ENCODE measurements at regions not wholly inside any gene's neighbourhood (a gene's known extent, or its start where the extent isn't known, plus 50 kb on each side); places are given as distances from the start of the nearest gene placed in this dataset.

DNA sequence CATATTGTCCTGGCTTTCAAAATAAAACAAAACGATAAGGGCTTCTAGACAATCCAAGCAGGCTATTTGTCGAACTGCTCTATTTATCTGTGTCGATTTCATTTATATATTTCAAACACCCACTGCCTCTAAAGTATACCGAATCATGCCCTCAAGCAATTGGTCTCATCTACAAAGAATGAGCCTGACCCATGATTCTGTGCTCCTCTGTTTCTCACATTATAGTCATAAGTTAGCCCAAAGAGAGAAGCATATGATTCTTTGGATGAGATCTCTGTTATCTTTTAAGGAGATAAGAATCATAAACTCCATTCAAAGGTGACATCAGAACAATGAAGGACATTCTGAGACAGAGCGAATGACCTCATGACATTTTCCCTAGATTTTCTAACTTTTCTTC is 191.1 kb downstream of the MAP2K6 start:
- intact Hi-C loops (cut with micrococcal nuclease): loop anchor here (10.0 kb wide), 2 partner anchors 129 to 949 kb away; no protein-coding TSS in a partner anchor

DNA sequence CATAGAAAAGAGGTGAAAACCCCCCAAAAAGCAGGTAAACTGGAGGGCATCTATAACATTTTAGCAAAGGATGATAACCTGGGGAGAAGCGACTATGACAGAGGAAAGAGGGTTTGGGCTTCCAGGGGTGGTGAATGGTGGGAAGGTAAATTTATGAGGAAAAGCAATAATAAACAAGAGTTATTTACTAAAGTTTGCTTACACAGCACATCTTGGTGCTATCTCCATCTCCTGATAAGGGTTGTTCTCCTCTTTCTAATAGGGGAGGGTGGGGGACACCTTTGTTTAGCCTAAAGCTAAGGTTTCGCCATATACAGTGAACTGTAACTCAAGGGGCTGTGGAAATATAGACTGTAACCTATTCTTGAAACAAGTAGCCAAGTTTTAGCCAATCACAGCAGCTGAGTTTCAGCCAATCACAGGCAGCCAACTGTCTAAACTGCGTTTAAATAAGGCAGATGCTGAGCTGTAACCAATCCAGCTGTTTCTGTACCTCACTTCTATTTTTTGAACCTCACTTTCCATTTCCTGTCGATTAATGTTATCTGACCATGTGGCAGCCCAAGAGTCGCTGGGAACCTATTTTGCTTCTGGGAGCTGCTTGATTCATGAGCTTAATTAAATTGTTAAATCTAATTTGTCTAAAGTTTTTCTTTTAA is 191.8 kb downstream of the MAP2K6 start:
- intact Hi-C loops (cut with micrococcal nuclease): loop anchor here (10.0 kb wide), 2 partner anchors 129 to 949 kb away; no protein-coding TSS in a partner anchor

GRCh38 chr17:69607162-69607834 is 192.8 kb downstream of the MAP2K6 start:
- intact Hi-C loops (cut with micrococcal nuclease): loop anchor here (1.0 to 10.0 kb wide), 5 partner anchors 38 to 948 kb away; partner anchors contain the start of gene KCNJ2

DNA sequence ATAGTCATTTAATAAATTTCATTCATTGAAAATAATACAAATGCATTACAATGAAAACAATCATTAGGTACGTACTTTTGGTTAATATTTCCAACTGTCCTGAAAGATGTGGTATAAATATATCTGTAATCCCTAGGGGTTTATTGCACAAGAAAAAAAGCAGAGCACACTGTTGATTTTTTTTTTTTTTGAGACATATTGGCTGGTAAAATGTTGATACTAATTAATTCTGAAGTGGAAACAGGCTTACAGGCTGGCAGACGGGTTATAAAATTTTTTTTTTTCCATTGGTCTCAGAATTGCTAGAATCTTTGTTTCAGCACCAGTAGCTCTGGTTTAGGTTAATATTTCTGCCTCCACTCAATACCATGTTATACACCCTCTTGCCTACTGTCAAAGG is 193.6 kb downstream of the MAP2K6 start:
- intact Hi-C loops (cut with micrococcal nuclease): loop anchor here (10.0 kb wide), 2 partner anchors 127 to 947 kb away; no protein-coding TSS in a partner anchor

DNA sequence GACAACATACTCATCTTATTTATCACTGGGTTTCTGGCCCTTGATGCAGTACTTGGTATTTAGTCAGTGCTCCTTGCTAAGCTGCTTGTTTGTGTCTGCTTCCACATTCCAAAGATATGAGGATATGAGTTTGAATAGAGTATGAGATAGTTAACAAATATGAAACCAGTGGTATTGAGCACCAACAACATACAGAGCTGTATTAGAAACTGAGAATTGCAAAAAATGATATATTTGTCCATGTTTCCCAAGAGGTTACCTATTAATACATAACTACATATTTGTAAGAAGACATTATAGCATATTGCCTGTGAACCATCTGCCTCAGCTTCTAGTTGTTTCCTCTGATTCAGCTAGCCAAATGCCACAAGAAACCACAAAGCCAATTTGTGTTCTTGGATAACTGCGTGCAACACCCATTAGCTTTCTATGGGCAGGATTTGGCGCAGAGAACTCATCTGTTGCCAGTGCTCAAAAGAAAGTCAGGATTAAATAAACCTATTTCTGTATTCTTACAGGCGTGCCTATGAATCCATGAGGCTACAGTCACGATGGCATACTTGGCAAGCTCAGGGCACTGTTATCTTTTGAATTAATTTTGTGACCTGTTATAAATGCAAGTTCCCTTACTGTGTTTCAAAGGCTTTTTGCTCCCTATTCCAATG is 194.4 kb downstream of the MAP2K6 start:
- intact Hi-C loops (cut with micrococcal nuclease): loop anchor here (10.0 kb wide), 2 partner anchors 126 to 946 kb away; no protein-coding TSS in a partner anchor

GRCh38 chr17:69609473-69610305 is 195.2 kb downstream of the MAP2K6 start:
- intact Hi-C loops (cut with micrococcal nuclease): loop anchor here (10.0 kb wide), 2 partner anchors 125 to 945 kb away; no protein-coding TSS in a partner anchor

DNA sequence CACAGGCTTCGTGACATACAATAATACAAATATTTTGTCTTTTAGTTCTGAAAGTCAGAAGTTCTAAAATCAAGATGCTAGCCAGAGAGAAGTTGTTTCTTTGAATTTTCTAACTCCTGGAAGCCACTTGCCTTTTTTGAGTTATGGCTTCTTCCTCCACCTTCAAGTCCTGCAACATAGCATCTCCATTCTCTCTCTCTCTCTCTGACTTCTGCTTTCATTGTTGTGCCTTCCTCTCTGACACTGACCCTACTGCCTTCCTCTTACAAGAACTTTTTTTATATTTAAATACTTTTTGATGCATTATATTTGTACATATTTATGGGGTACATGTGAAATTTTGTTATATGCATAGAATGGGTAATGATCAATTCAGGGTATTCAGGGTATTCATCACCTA is 205.9 kb downstream of the MAP2K6 start:
- intact Hi-C loops (cut with micrococcal nuclease): no loop called here

DNA sequence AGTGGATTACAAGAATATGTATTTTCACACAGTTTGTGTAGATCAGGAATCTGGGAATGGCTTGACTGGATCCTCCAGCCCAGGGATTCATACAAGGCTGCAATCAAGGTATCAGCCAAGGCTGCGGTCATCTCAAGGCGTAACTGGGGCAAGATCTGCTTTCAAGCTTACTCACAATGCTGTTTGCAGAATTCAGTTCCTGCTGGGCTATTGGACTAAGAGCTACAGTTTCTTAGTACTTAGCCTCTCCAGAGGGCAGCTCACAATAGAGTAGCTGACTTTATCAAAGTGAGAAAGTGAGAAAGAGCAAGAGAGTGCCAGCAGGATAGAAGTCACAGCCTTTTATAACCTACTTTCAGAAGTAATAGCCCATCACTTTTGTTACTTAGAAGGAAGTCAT is 211.0 kb downstream of the MAP2K6 start:
- intact Hi-C loops (cut with micrococcal nuclease): no loop called here

- intact Hi-C loops (cut with micrococcal nuclease): no loop called here
These were observed 215.6 kb downstream of the MAP2K6 start for GRCh38 chr17:69630056-69630635.

DNA sequence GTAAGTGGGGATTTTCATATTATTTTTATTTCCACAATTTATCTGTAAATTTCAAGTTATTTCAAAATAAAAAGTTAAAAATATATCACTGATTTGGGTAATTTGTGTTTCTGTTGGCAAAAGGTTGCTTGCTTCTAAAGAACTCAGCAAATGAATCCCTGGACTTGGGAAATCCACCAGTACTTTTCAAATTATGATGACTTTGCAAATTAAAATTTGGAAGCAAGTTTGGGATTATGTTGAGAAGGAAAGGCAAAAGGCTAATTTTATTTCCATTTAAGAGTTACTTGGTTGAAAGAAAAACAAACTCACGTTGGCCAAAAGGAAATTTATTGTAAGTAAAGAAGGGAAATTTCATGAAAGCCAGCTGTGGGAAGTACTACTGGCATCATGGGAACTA is 220.3 kb downstream of the MAP2K6 start:
- intact Hi-C loops (cut with micrococcal nuclease): no loop called here

- intact Hi-C loops (cut with micrococcal nuclease): no loop called here
These were observed 223.1 kb downstream of the MAP2K6 start for GRCh38 chr17:69637446-69638156.

DNA sequence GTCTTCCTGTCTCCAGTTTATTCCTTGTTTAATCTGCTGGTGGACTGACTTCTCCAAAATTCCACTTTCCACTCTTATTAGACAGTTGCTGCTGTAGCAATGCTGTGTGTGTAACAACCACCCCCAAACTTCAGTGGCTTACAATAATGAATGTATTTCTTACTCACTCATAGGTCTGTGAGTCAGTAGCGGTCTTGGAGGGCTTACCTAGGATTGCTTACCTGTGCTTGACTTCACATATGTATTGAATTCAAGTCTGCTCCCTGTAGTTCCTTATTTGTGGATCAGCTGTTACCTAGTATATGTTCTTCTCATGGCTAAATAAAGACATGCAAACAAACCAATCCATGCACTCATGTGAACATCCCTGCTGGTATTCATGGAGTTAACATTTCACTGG is 224.6 kb downstream of the MAP2K6 start:
- intact Hi-C loops (cut with micrococcal nuclease): no loop called here

DNA sequence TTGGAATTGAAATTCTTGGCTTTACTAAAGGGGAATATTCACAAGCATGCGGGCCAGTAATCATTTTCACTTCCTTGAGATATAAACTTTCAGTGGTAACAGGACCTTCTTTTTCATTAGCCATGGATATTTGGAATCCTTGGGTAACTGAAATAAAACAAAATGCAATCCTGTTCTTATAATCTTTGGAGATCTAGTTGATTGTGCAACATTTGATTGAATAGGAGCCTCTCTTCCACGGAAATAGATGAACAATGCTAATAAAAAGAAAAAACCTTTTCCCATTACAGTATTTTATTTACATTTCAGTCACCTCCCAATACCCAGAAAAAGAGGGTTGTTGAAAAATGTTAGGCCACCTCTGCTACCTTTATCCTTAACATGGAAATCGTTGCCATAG is 225.6 kb downstream of the MAP2K6 start:
- intact Hi-C loops (cut with micrococcal nuclease): no loop called here

DNA sequence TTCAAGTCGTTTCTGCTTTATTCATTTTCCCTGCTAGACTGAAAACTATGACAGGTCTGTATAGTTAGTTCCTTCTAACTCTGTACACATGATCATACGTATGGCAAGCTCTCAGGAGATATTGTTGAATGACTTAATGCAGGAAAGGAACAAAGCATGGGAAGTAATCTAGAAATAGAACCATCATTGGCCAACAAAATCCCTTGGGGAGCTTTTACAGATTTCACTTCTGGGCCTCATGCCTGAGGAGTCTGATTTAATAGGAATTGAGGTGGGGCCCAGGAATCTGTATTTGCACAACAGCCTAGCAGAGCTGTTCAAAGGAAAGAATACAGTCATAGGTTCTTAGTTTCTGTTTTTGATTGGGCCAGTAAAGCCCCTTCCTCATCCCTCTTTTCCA is 229.2 kb downstream of the MAP2K6 start:
- intact Hi-C loops (cut with micrococcal nuclease): no loop called here

DNA sequence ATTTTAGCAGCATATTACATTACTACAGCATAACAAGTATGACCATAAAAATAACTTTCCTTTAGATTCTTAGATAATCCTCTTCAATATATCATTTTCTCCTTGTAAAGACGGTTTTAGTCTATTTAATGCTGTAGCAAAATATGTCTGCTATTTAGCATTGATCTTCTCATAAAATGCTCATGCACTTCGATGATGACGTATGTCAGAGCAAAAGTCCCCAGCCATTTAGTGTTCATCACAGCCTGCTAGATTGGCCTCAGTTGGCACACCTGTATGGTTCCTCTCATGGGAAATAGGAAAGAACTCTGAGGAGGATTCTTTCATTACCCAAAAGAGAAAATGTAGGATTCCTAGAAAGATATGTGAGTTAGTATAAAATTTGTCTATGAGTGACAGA is 232.2 kb downstream of the MAP2K6 start:
- intact Hi-C loops (cut with micrococcal nuclease): no loop called here

DNA sequence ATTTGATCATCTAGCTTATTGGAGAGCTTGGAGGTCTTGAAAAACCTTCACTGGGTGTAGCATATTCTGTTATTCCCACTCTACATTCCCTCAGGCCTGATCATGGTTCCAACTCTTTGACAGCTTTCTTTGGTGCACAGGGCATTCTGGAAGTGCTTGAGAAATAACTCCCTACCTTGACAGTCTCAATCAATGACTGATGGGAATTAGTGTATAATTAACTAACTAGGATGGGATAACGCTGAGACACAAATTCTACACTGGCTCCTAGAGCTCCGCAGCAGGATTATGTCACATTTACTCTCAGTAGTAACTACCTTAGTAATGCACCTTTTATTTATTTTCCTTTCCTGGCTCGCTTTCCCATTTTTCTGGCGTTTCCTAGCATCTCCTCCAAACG is 236.4 kb downstream of the MAP2K6 start:
- intact Hi-C loops (cut with micrococcal nuclease): no loop called here

GRCh38 chr17:69651921-69652320 is 237.4 kb downstream of the MAP2K6 start:
- intact Hi-C loops (cut with micrococcal nuclease): no loop called here

DNA sequence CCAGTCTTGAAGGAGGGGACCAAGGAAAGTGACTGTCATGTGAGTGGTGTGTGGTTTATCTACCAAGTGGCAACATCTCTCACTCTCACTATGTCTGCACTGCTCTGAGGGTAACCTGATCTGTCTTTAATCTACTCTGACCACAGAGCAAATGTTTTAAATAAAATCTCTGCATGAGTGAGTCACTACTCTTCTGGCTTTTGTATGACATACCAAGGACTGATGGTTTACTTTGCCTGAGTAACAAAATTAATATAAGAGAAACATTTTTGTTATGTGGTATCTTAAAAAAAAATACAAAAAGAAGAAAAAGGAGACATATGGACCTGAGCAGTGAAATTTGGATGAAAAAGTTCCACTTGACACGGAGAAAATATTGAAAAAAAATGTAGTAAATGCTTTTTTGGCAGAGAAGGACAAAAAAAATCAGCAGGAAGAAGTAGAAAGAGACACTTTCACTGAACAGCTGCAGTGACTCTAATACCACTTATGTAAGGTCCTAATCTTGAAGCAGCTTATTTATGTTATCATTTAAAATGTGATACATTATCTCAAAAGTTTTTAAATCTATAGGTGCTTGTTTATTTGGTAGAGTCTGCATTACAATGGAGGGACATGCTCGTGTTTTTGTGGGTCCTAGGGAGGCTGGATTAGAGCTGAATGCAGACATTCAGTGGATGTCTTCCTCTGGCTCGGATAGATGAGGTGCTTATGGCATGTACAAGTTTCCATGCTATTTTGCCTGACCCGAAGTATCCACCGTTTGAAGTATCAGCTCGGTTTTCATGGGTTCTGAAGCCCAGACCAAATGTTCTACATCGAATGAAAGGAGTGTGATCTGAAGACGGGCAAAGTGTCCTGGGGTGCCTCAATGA is 240.7 kb downstream of the MAP2K6 start:
- intact Hi-C loops (cut with micrococcal nuclease): no loop called here

- intact Hi-C loops (cut with micrococcal nuclease): no loop called here
These were observed 241.4 kb downstream of the MAP2K6 start for GRCh38 chr17:69655902-69656301.
